ENCODE measurements at regions not wholly inside any gene's neighbourhood (a gene's known extent, or its start where the extent isn't known, plus 50 kb on each side); places are given as distances from the start of the nearest gene placed in this dataset.
A peak's percentile ranks its signal among the peaks of the same experiment; 100 is the strongest.
"Not testable (repeated sequence)": the region's sequence is repeated elsewhere in the genome, so short reads cannot be mapped to it uniquely, and the experiment has no call there.

GRCh38 chr13:94854688-94855087, 142.3 kb upstream of the SOX21 start:
- TF ChIP-seq, protein P1, sequence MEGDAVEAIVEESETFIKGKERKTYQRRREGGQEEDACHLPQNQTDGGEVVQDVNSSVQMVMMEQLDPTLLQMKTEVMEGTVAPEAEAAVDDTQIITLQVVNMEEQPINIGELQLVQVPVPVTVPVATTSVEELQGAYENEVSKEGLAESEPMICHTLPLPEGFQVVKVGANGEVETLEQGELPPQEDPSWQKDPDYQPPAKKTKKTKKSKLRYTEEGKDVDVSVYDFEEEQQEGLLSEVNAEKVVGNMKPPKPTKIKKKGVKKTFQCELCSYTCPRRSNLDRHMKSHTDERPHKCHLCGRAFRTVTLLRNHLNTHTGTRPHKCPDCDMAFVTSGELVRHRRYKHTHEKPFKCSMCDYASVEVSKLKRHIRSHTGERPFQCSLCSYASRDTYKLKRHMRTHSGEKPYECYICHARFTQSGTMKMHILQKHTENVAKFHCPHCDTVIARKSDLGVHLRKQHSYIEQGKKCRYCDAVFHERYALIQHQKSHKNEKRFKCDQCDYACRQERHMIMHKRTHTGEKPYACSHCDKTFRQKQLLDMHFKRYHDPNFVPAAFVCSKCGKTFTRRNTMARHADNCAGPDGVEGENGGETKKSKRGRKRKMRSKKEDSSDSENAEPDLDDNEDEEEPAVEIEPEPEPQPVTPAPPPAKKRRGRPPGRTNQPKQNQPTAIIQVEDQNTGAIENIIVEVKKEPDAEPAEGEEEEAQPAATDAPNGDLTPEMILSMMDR (IDR thresholded peaks at IDR 0.05; ENCODE audit: poor library complexity, severe bottlenecking), result no peak
- no peaks in the 10 kb centered on the region for H3K9me3 ChIP-seq (ENCODE audit: severe bottlenecking)
- H3K36me3 ChIP-seq (ENCODE audit: low read depth), result no peaks in the 10 kb centered on the region
- ATAC-seq (ENCODE audit: low read depth) (no peak), DNase-seq (ENCODE audit: low spot score) (no peak)
- no peaks in the 10 kb centered on the region for H3K27me3 ChIP-seq (ENCODE audit: insufficient read depth, poor library complexity, severe bottlenecking)
- H3K4me1 ChIP-seq (ENCODE audit: insufficient read depth, poor library complexity, severe bottlenecking), result no peaks in the 10 kb centered on the region
- H3K4me3 ChIP-seq (ENCODE audit: severe bottlenecking), result no peak overlapping the region
- H3K27ac ChIP-seq (ENCODE audit: poor library complexity, severe bottlenecking), result no peak overlapping the region

DNA sequence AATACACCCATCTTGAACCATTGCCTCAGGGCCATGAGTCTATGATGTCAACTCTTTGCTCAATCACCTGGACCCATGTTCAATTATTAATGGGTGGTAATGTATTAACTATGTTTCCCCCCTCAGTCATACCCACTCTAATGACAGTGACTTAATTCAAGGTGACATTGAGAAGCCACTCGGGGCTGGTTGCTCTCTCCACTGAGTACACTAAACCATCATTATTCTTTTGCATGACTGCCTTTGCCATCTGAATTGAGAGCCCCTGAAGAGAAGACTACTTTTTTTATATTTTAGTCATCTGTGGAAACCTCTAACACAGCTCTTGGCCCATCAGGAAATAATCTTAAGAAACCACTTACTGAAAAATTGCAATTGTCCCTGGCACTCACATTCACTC, 139.2 kb upstream of the SOX21 start:
- no peaks in the 10 kb centered on the region for H3K4me1 ChIP-seq (ENCODE audit: insufficient read depth, poor library complexity, severe bottlenecking)
- no peak overlapping the region for H3K27ac ChIP-seq (ENCODE audit: poor library complexity, severe bottlenecking)
- H3K27me3 ChIP-seq (ENCODE audit: insufficient read depth, poor library complexity, severe bottlenecking), result no peaks in the 10 kb centered on the region
- DNase-seq (ENCODE audit: low spot score), result no peak
- ATAC-seq (ENCODE audit: low read depth), result no peak
- H3K4me3 ChIP-seq (ENCODE audit: severe bottlenecking), result no peak overlapping the region
- no peaks in the 10 kb centered on the region for H3K9me3 ChIP-seq (ENCODE audit: severe bottlenecking)
- TF ChIP-seq, protein P1 (IDR thresholded peaks at IDR 0.05; ENCODE audit: poor library complexity, severe bottlenecking), result no peak
- H3K36me3 ChIP-seq (ENCODE audit: low read depth), result no peaks in the 10 kb centered on the region

DNA sequence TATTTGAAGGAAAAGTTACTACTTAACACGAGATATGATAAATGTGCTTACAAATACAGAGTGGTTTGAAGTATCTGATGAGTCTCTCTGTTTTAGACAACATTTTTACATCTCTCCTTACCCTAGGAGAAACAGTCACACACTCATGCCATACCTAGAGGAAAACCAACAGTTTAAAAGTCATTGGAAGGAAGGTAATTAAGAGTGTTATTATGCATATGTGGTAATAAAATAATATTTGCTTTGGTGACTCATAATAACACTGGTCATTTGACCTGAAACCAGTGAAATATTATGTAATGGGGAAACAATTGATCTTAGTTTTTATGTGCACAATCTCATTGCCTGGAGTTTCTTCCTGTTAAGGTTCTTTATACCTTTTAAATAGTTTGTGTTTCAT, 136.9 kb upstream of the SOX21 start:
- Histone ChIP-seq H3K27me3 (ENCODE audit: insufficient read depth, poor library complexity, severe bottlenecking) (no peaks in the 10 kb centered on the region), H3K4me1 (ENCODE audit: insufficient read depth, poor library complexity, severe bottlenecking) (no peaks in the 10 kb centered on the region), H3K36me3 (ENCODE audit: low read depth) (no peaks in the 10 kb centered on the region), H3K27ac (ENCODE audit: poor library complexity, severe bottlenecking) (no peak overlapping the region), H3K4me3 (ENCODE audit: severe bottlenecking) (no peak overlapping the region), H3K9me3 (ENCODE audit: severe bottlenecking) (no peaks in the 10 kb centered on the region)
- no peak for DNase-seq (ENCODE audit: low spot score)
- ATAC-seq (ENCODE audit: low read depth), result peak; percentile 40; the same call in 1 of the 3 replicates
- TF ChIP-seq, protein P1 (IDR thresholded peaks at IDR 0.05; ENCODE audit: poor library complexity, severe bottlenecking), result no peak

DNA sequence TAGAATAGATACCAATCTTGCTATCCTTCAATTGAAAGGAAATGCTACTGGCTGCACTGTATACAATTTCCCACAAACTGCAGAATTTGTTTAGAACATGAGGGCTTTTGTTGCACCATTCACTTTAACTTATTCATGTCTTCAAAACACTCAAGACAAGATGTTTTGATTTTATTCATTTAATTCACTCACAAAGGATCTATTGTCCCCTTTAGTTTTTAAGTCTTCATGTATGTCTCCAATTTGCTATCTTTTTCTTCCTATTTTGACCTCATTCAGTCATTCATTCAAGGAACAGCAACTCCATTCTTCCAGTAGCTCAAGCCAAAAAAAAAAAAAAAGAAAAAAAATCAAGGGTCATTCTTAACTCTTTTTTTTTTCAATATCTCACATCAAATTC, 130.6 kb upstream of the SOX21 start:
- Histone ChIP-seq H3K9me3 (ENCODE audit: severe bottlenecking) (no peaks in the 10 kb centered on the region), H3K27ac (ENCODE audit: poor library complexity, severe bottlenecking) (no peak overlapping the region), H3K4me1 (ENCODE audit: insufficient read depth, poor library complexity, severe bottlenecking) (no peaks in the 10 kb centered on the region), H3K27me3 (ENCODE audit: insufficient read depth, poor library complexity, severe bottlenecking) (no peaks in the 10 kb centered on the region), H3K4me3 (ENCODE audit: severe bottlenecking) (no peak overlapping the region), H3K36me3 (ENCODE audit: low read depth) (no peaks in the 10 kb centered on the region)
- DNase-seq (ENCODE audit: low spot score) (no peak), ATAC-seq (ENCODE audit: low read depth) (no peak)
- TF ChIP-seq, protein P1 (IDR thresholded peaks at IDR 0.05; ENCODE audit: poor library complexity, severe bottlenecking), result no peak

- not testable (repeated sequence) for H3K36me3 ChIP-seq (ENCODE audit: low read depth); H3K4me3 ChIP-seq (ENCODE audit: severe bottlenecking); H3K4me1 ChIP-seq (ENCODE audit: insufficient read depth, poor library complexity, severe bottlenecking); H3K27me3 ChIP-seq (ENCODE audit: insufficient read depth, poor library complexity, severe bottlenecking); H3K27ac ChIP-seq (ENCODE audit: poor library complexity, severe bottlenecking); ATAC-seq (ENCODE audit: low read depth); H3K9me3 ChIP-seq (ENCODE audit: severe bottlenecking); DNase-seq (ENCODE audit: low spot score)
Measured at GRCh38 chr13:94837056-94837455, 124.7 kb upstream of the SOX21 start.
